ENCODE measurements at regions not wholly inside any gene's neighbourhood (a gene's known extent, or its start where the extent isn't known, plus 50 kb on each side); places are given as distances from the start of the nearest gene placed in this dataset.
"Not testable (repeated sequence)": the region's sequence is repeated elsewhere in the genome, so short reads cannot be mapped to it uniquely, and the experiment has no call there.

DNA sequence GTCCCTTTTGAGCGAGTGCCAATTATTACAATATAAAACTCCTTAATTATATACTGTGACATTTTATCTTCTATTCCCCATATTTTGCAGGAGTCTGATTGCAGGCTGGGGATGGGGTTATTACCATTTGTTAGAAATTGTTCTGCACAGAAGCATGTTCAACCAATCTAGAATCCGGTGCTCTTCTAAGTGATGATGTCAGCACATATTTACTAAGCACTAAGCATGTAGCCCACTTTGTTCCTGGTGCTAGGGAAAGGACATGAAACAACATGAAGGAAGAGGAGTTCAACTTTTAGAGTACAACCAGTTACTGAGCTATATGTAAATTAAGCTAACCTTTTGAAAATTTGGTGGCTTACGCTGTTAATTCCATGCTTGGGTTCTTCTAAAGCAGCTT, 52.8 kb upstream of the IL1RAPL2 start:
- no peak for DNase-seq (ENCODE audit: low read depth in 2 of 2)

DNA sequence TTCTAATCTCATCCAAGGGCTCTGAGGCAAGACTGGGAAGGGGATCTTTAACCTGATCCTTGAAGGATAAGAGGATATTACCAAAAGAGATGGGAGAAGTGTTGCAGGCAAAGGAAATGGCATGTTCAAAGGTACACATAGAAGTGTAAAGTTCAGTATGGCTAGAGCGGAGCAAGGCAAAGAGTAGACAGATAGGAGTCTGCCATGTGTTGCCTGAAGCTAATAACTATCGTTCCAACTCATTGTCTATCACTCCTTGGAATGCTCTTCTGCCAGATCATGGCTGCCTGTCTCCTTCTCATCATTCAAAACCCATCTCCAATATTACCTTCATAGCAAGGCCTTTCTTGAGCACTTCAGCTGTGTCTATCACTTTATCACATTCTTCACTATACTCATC, 55.2 kb upstream of the IL1RAPL2 start:
- DNase-seq (ENCODE audit: low read depth in 2 of 2), result no peak

DNA sequence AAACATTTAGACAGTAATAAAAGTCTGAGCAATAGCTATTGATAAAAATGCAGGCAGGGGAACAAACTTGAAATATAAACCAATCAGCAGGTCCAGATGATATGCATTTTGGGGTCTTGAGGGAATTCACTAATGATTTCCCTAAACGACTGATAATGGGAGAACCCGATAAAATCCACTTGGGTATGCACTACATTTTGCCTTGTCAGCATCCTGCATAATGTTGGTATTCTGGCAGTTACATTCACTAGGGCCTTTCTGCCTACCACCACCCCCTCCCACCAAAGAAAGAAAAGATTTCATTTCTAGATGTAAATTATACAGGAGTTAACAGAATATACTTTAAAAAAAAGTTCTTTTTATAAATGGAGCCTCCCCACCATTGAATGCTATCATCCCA, 63.5 kb upstream of the IL1RAPL2 start:
- DNase-seq (ENCODE audit: low read depth in 2 of 2), result no peak

DNA sequence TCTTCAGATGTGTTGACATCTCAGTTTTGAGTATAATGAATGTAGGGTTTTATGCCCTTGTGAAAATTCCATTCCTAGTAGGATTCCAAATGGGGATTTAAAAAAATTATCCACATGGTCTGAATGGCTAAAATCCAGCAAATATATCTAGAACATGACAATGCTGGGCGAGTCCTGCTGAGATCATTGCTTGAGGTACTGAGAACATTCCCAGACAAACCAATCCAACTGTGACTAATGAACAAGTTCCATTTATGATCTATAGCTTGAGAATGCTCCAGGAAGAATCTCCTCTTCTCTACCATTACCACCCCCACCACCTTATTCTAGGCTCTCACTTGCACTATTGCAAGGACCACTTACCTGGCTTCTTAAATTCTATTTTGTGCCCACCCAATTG, 77.2 kb upstream of the IL1RAPL2 start:
- DNase-seq (ENCODE audit: low read depth in 2 of 2), result no peak

GRCh38 chrX:104486691-104487090, 79.3 kb upstream of the IL1RAPL2 start:
- DNase-seq (ENCODE audit: low read depth in 2 of 2), result no peak

GRCh38 chrX:104482757-104483156, 83.2 kb upstream of the IL1RAPL2 start:
- no peak for DNase-seq (ENCODE audit: low read depth in 2 of 2)

- DNase-seq (ENCODE audit: low read depth in 2 of 2), result no peak
These were observed 96.2 kb upstream of the IL1RAPL2 start for GRCh38 chrX:104469771-104470170.

DNA sequence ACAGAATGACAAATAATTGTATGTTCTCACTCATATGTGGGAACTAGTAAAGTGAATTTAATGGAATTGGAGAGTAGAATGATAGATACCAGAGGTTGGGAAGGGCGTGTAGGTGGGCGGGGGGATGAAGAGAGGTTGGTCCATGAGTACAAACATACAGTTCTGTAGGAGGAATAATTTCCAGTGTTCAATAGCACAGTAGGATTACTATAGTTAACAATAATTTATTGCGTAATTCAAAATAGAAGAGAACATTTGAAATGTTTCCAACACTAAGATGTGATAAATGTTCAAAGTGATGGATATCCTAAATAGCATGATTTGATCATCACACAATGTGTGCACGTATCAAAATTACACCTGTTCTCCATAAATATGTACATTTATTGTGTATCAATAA, 106.2 kb upstream of the IL1RAPL2 start:
- DNase-seq (ENCODE audit: low read depth in 2 of 2), result no peak

DNA sequence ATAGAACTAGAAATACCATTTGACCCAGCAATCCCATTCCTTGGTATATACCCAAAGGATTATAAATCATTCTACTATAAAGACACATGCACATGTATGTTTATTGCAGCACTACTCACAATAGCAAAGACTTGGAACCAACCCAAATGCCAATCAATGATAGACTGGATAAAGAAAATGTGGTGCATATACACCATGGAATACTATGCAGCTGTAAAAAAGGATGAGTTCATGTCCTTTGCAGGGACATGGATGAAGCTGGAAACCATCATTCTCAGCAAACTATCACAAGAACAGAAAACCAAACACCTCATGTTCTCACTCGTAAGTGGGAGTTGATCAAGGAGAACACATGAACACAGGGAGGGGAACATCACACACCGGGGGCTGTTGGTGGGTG, 108.9 kb upstream of the IL1RAPL2 start:
- not testable (repeated sequence) for DNase-seq (ENCODE audit: low read depth in 2 of 2)

GRCh38 chrX:104450316-104450715, 115.7 kb upstream of the IL1RAPL2 start:
- no peak for DNase-seq (ENCODE audit: low read depth in 2 of 2)

GRCh38 chrX:104445591-104445990, 120.4 kb upstream of the IL1RAPL2 start:
- no peak for DNase-seq (ENCODE audit: low read depth in 2 of 2)

GRCh38 chrX:104435249-104435648, 130.8 kb upstream of the IL1RAPL2 start:
- no peak for DNase-seq (ENCODE audit: low read depth in 2 of 2)

- no peak for DNase-seq (ENCODE audit: low read depth in 2 of 2)
These were observed 133.7 kb upstream of the IL1RAPL2 start for GRCh38 chrX:104432321-104432720.

- DNase-seq (ENCODE audit: low read depth in 2 of 2), result no peak
These were observed 135.3 kb upstream of the IL1RAPL2 start for GRCh38 chrX:104430742-104431119.

DNA sequence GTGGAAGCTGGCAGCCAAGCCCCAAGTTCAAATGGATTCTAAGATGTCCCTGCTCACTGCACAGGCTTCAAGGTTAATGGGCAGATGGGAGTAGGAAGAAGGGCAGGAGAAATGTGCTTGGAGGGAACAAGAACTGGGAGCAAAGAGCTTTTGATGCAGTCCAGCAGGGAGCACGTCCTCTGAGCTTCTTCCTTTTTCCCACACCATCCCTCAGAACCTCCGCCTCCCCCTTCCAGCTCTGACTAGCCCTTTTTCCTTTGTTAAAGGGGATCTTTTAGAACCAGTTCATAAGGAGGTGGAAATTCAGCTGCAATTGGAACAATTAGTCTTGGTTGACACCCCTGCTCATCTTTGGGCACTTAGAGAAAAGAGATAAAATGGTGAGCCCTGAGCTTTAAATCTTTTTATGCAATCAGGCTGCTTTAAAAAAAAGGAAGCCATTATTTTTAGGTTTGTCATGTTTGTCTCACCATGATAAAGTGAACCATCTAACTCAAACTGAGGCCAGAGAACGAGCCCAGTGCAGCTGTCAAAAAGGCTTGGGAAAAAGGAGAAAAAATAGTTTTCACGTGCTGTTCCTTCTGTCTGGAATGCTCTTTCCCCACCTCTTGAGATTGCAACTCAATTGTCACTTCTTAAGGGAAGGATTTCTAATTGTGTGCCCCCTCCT, 135.8 kb upstream of the IL1RAPL2 start:
- DNase-seq (ENCODE audit: low read depth in 2 of 2), result no peak

DNA sequence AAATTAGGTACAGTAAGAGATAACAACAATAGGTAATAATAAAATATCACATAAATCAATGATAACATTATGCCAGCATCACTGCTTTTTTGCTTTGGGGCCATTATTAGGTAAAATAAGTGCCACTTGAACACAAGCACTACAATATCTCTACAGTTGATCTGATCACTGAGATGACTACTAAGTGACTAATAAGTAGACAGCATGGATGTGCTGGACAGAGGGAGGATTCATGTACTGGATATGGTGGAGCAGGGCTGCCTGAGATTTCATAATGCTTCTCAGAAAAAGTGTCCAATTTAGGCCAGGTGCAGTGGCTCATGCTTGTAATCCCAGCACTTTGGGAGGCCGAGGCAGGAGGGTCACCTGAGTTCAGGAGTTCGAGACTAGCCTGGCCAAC, 137.8 kb upstream of the IL1RAPL2 start:
- no peak for DNase-seq (ENCODE audit: low read depth in 2 of 2)

- DNase-seq (ENCODE audit: low read depth in 2 of 2), result no peak
These were observed 138.3 kb upstream of the IL1RAPL2 start for GRCh38 chrX:104427693-104428092.

- DNase-seq (ENCODE audit: low read depth in 2 of 2), result no peak
These were observed 138.9 kb upstream of the IL1RAPL2 start for GRCh38 chrX:104427073-104427472.

DNA sequence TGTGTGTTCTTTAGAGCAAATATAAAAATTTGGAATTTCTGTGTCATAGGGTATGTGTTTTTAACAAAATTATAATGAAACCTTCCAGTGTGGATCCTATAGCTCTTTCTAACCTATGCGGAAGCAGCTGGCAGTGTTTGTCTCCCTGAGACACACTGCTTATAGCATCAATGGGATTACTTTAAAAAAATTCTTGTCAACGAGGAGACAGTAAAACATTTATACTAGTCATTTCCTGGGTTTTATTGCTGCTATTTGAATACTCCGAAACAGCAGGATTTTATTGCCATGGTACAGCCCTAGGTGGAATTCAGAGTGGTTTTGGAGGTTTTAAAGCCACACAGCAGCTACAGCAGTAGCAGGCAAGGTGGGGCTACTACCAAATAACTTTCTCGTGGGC, 145.1 kb upstream of the IL1RAPL2 start:
- no peak for DNase-seq (ENCODE audit: low read depth in 2 of 2)

DNA sequence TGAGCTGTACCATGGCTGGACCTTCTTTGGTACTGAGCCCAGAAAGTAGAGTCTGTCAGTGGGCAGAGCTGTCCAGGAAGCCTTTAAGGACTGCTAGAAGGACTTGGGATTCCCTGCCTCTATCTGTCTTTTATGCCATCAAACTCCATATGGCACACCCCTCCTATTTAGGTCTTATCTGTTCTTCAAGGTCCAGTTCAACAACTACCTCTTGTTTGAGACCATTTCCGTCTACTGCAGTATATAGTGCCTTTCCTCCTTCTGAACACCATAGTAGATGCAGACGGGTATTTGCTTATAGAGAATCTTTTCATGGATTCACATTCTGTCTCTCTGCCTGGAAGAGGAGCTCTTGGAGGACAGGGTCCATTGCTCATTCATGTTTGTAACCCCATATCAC, 146.1 kb upstream of the IL1RAPL2 start:
- no peak for DNase-seq (ENCODE audit: low read depth in 2 of 2)

DNA sequence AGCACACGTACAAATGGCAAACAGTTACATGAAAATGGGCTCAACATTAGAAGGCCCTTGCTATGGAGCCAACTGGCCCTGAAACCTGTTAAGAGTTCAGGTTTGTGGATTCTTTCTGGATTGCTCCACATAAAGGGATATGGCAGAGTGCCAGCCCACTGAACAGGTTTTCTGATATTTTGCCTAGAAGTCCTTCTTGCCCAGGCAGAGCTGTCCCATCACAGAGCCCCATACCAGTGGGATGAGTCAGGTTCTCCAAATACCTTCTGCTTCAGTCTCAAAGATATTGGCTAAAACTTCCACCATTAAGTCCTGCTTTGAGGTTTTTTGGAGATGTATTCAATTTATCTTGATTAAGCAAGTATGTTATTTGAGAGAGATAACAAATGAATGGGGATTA, 146.8 kb upstream of the IL1RAPL2 start:
- DNase-seq (ENCODE audit: low read depth in 2 of 2), result no peak

DNA sequence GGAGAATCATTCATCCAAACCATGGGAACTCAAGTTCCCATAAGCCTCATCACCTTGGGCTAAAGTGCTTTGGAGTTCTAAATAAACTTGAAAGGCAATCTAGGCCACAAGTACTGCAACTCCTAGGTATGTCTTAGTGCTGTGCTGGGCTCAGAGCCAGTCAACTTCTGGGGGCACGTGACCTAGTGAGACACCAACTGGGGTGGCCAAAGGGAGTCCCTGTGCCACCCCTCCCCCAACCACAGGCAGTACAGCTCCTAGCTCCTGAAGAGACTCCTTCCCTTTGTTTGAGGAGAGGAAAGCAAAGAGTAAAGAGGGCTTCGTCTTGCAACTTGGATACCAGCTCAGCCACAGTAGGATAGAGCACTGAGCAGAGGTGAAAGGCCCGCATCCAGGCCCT, 154.2 kb upstream of the IL1RAPL2 start:
- no peak for DNase-seq (ENCODE audit: low read depth in 2 of 2)

- DNase-seq (ENCODE audit: low read depth in 2 of 2), result no peak
These were observed 145.7 kb upstream of the ESX1 start for GRCh38 chrX:104400387-104400786.

GRCh38 chrX:104392350-104392749, 137.6 kb upstream of the ESX1 start:
- no peak for DNase-seq (ENCODE audit: low read depth in 2 of 2)

Measured in stimulated activated CD4-positive, alpha-beta T cell treated with anti-CD3 and anti-CD28 coated beads, Interleukin-12 subunit alpha, Interleukin-12 subunit beta, amount 100 ng/mL, for 24 hours (primary cell).